Endothelial cell (in vitro differentiated cells): ENCODE measurements at regions not wholly inside any gene's neighbourhood (a gene's known extent, or its start where the extent isn't known, plus 50 kb on each side); places are given as distances from the start of the nearest gene placed in this dataset.

Experiments
- DNase-seq: peaks from one replicate; pipeline ENCODE4 v3.0.0; 2021; ENCODE audit warnings: low spot score
- H3K27ac Mint-ChIP-seq: one replicate; pipeline ENCODE4 v1.8.0; 2021; ENCODE audit warnings: mixed read lengths, inconsistent platforms; ENCODE audit not compliant: unreplicated experiment
- H3K27me3 Mint-ChIP-seq: one replicate; pipeline ENCODE4 v1.8.0; 2021; ENCODE audit warnings: mild to moderate bottlenecking, moderate library complexity, mixed read lengths, inconsistent platforms; ENCODE audit not compliant: unreplicated experiment
- H3K36me3 Mint-ChIP-seq: one replicate; pipeline ENCODE4 v1.8.0; 2021; ENCODE audit warnings: mild to moderate bottlenecking, low read depth, mixed read lengths, inconsistent platforms; ENCODE audit not compliant: unreplicated experiment
- H3K4me1 Mint-ChIP-seq: one replicate; pipeline ENCODE4 v1.8.0; 2021; ENCODE audit warnings: mild to moderate bottlenecking, mixed read lengths, inconsistent platforms; ENCODE audit not compliant: unreplicated experiment
- H3K4me3 Mint-ChIP-seq: one replicate; pipeline ENCODE4 v1.8.0; 2021; ENCODE audit warnings: mild to moderate bottlenecking, mixed read lengths, inconsistent platforms; ENCODE audit not compliant: unreplicated experiment
- H3K9me3 Mint-ChIP-seq: one replicate; pipeline ENCODE4 v1.8.0; 2021; ENCODE audit warnings: mixed read lengths, inconsistent platforms; ENCODE audit not compliant: unreplicated experiment
- CTCF ChIP-seq: fragments of 200-600 bp; sonication (generic); IDR thresholded peaks from one replicate; pipeline ENCODE4 v1.5.0; 2021; ENCODE audit warnings: antibody characterized with exemption; ENCODE audit not compliant: unreplicated experiment

GRCh38 chr6:45803071-45803470 is 212.6 kb downstream of the CLIC5 start:
- TF ChIP-seq CTCF: no peak
- H3K27me3 Mint-ChIP-seq: no peaks in the 10 kb centered on the region

DNA sequence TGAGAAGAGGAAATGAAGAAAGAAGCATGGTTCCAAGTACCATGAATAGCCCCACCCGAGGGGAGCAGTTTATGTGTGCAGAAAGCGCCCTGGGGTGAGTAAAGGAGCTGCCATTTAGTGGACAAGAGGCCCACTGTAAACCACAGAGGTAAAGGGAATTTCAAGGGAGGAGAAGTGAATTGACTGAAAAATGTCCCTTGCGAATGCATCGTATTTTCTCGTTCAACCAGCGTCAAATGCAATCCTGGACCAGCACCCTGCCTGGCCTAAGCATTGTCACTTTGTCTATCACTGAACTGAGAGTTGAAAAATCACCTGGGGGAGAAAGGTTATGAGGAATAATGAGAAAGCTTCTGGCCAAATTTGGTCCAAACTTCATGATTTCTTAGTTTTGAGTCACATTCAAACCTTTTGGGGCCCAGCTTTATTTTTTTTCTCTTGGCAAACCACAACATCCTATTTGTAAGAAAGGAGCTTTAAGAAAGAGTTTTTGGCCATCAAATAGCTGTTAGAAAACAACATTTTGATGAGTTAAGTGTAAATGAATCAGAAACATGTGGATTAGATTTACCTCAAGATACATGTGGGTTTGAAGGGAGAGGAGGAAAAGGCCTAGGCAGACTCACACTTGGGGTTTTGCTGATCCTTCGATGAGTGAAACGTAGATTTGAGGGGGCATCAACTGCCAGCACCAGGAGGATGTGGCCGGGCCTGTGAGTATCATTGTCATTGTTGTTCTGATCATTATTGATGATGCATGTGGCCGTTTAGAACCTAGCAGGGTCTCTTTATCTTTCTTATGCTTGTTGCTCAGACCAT is 214.0 kb downstream of the CLIC5 start:
- no peak for DNase-seq
- Mint-ChIP-seq H3K36me3 (no peaks in the 10 kb centered on the region), H3K9me3 (no peaks in the 10 kb centered on the region), H3K4me3 (no peak overlapping the region), H3K27me3 (no peaks in the 10 kb centered on the region), H3K4me1 (no peaks in the 10 kb centered on the region), H3K27ac (no peak overlapping the region)
- TF ChIP-seq CTCF: no peak

More at GRCh38 chr6:45803071-45803470, 212.6 kb downstream of the CLIC5 start:
- H3K4me3 Mint-ChIP-seq: no peak overlapping the region
- H3K9me3 Mint-ChIP-seq: no peaks in the 10 kb centered on the region
- H3K27ac Mint-ChIP-seq: no peak overlapping the region
- no peak for DNase-seq
- H3K36me3 Mint-ChIP-seq: no peaks in the 10 kb centered on the region
- no peaks in the 10 kb centered on the region for H3K4me1 Mint-ChIP-seq

- Mint-ChIP-seq H3K4me1 (no peaks in the 10 kb centered on the region), H3K27ac (no peak overlapping the region), H3K27me3 (no peaks in the 10 kb centered on the region), H3K4me3 (no peak overlapping the region), H3K9me3 (no peaks in the 10 kb centered on the region), H3K36me3 (no peaks in the 10 kb centered on the region)
- TF ChIP-seq CTCF: no peak
- no peak for DNase-seq
Observed at GRCh38 chr6:45800911-45801310, 214.7 kb downstream of the CLIC5 start.

DNA sequence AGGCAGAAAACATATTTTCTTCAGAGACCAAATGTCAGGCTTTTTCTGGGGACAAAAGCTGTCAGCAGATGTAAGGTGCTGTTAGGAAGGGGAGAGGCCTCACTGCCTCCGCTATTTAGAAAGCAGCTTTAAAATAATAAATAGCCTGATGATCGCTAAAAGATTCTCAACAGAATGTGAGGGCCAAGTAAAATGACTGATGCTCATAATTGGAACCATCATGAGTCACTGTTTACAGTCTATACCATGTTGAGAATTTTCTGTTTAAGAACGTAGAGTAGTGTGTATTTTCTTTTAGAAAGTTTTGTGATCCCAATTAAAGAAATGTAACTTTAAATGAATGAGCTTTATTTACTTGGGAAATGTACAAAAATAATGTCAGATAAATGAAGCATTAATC is 220.0 kb downstream of the CLIC5 start:
- no peak for TF ChIP-seq CTCF
- H3K27me3 Mint-ChIP-seq: no peaks in the 10 kb centered on the region
- H3K36me3 Mint-ChIP-seq: no peaks in the 10 kb centered on the region
- no peak for DNase-seq
- H3K27ac Mint-ChIP-seq: no peak overlapping the region
- H3K9me3 Mint-ChIP-seq: no peaks in the 10 kb centered on the region
- H3K4me3 Mint-ChIP-seq: no peak overlapping the region
- no peaks in the 10 kb centered on the region for H3K4me1 Mint-ChIP-seq

DNA sequence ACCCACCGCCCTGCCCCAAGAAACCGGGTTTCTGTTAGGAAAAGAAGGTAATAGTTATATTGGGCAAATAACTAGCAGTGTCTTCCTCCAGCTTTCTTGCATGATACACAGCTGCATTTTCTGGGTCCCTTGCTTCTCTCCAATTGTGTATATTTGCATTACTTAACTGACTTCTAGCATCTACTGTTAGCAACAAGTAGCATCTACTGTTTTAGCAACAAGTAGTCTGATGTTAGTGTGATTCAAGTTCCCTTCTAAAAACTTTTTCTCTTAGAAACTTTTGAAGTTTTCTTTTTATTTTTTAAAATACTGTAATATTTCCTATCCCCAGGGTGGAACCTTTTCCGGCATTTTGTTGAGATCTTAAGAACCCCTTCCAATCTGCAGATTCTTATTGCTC is 221.2 kb downstream of the CLIC5 start:
- H3K9me3 Mint-ChIP-seq: no peaks in the 10 kb centered on the region
- H3K36me3 Mint-ChIP-seq: no peaks in the 10 kb centered on the region
- H3K27ac Mint-ChIP-seq: no peak overlapping the region
- no peaks in the 10 kb centered on the region for H3K27me3 Mint-ChIP-seq
- H3K4me3 Mint-ChIP-seq: no peak overlapping the region
- no peaks in the 10 kb centered on the region for H3K4me1 Mint-ChIP-seq
- no peak for TF ChIP-seq CTCF
- DNase-seq: no peak
